ENCODE measurements at regions not wholly inside any gene's neighbourhood (a gene's known extent, or its start where the extent isn't known, plus 50 kb on each side); places are given as distances from the start of the nearest gene placed in this dataset.
"Not testable (repeated sequence)": the region's sequence is repeated elsewhere in the genome, so short reads cannot be mapped to it uniquely, and the experiment has no call there.

DNA sequence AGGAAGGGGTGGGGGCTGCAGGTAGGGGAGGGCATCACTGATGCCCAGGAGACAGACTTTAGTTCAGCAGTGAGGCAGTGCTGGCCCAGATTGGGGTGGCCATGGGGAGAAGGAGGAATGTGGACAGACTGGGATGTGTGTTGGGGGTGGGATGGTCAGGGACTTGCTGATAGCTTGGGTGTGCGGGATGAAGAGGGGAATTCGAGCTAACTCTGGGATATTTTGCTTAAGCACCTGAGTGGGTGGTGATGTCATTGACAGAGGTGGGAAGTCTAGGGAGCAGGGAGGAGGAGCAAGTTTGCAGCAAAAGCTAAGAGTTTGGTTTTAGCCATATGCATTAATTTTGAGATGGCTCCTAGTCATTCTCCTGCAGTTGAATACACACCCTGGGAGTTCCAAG, 207.5 kb downstream of the RPLP1 start:
- no peak for DNase-seq

DNA sequence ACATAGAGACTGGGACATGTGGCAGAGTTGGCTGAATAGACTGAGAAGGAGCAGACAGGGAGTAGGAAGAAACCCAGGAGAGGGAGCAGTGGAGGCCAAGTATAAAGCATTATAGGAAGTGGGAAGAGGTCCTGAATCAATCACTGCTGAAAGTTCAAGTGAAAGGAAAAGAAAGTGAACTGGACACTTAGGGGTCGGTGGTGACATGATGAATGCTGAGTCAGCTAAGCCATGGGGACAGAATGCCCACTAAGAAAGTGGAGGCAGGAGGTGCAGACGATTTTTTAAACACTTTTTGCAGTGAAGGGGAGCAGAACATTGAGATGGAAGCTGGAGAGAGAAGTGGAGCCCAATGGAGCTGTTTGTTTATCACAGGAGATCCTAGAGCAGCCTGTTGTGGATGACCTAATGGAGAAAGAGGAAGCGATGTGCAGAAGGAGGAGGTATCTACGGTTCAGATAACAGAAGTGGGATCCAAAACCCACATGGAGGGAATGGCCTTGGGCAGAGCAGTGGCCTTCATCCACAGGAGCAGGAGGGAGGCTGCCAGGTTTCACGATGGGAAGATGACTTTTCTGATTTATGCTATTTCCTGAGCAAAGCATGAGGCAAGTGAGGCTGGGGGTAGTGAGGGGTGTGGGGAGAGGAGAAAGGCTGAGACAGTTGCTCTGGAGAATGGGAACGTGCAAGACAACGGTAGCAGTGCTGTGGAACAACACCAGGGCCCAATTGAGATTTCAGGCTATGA, 208.2 kb downstream of the RPLP1 start:
- DNase-seq = no peak

DNA sequence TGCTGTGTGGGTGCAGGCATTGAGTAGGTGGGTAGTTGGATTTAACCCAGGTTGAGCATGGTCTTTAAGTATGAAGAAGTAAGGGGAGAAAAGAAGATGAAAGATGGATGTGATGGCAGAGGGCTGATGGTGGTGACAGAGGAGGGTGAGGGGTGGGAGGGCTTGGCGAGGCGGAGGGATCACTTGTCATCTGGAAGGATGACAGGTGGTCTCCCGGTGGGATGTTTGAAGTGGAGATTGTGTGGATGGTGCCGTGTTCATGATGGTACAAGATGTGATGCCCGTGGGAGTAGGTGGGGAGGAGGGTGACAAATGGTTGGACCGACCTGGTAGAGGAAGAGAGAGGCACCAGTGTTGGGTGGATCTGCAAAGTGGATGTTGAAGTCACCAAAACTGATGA, 208.8 kb downstream of the RPLP1 start:
- no peak for DNase-seq

DNA sequence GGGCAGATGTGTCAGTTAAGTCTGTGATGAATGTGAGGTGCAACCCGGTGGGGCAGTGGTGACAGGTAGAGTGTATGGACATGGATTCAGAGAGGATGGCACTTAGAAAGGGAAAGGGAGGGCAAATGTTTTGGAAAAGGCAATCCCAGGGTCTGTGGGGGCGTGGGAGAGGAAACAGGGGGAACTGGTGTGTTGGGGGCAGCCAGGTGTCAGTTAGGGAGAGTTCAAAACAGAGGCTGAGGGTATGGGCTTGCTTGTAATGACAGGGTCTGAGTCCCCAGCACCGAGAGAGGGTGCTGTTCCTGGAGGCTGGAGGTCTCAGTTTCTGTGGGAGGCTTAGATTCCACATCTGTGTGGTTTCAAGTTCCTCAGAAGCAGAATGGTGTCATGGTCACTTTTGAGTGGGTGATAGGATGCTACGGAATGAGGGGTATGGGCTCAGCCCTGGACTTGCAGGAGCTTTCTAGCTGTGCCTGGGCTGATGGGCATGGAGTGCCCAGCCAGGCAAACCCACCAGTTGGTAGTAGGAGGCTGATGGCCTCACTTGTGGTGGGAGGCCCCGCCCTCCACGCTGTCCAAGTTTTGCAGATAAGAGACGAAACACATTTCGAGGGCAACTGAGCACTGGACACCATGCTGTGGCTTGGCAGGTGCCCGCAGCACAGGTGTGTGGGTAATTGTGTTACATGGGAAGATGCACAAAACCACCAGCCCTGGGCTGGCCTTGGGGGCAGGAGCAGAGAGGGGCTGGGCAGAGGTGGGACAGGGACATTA, 209.4 kb downstream of the RPLP1 start:
- DNase-seq = no peak

DNA sequence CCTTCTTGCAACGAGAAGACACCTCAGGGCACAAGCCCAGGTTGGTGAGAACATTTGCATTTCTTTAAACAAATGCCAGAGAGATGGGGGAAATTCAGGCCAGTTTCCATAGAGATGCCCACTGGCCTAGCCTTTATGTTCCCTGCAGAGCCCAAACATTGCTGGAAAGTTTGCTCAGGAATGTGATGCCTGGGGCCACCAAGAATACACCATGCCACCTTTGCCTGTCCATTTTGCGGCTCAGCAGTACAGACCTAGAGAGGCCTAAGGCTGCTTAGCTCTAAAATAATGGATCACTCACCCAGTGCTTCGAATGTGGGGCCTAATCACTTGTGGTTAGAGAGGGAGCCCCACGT, 210.0 kb downstream of the RPLP1 start:
- no peak for DNase-seq

DNA sequence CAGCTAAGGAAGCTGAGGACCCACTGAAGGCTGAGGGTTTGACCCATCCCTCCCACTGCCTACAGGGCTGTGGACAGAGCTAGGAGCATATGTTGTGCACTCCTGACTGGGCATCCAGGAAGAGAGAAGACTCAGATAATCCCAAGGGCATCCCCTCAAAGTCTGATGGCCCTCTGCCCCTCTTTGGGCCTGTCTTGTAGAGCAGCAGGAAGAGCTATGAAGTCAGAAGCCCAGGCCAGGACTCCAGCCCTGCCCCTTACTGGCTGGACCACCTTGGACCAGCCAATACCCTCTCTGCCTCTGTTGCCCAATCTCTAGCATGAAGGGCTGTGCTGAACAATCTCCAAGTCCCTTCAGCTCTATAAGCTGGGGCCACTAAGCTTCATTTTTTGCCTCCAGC, 210.8 kb downstream of the RPLP1 start:
- DNase-seq = no peak

DNA sequence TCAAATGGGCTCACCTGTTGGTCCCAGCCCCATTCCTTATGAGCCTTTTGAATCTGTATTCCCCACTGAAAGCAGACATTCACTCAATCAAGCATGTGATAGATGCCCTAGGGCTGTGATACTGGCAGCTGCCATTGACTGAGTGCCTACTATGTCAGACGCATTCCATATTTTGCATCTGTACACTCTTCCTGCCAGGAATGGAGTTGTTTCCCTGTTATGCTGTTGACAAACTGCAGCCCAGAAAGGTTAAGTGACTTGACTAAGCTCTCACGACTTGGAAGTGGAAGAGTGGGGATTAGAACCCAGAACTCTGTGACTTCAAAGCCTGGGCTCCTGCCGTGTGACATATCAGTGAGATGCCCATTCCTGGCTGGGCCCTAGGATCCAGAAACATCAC, 211.4 kb downstream of the RPLP1 start:
- DNase-seq = no peak

DNA sequence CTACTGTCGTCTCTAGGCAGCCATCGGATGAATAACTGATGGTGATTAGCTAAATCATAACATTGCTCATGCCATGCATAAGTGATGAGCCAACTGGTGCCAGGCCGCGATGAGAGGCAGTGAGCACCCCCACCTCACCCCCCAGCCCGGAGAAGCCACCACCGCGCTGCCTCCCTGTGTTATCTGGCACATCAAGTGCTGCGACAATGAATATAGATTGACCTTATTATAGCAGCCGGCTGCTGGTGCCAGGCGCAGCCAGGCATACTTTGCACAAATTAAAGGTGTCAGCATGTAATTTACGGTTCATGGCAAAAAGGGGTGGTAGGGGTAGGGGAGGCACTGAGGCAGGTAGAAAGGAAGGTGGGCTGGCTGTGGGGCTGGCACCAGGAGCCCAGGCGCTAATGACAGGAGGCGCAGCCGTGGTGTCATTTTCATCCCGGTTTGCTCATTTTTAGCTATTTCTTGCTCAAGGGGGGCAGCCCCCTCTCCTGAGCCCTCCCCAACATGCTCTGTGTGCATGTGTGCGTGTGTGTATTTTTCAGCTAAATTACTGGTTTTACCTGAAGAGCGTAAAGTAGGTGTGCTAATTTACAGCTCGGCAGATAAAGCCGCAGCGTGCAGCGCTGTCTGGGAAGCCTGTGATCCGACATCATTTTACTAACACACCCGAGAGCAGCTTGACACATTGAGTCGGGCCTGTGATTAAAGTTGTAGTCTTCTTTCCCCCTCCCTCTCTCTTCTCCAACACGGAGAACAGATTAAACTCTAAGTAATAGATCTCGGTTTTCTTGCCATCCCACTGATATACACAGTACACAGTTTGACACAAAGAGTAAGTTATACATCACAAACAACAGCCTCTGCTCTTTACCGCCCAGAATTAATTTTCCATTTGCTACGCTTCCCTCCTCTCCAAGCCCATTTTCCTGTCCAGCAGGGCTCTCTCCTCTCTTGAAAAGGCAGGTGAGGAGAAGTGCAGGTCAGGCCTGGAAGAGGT, 212.3 kb downstream of the RPLP1 start:
- no peak for DNase-seq

DNA sequence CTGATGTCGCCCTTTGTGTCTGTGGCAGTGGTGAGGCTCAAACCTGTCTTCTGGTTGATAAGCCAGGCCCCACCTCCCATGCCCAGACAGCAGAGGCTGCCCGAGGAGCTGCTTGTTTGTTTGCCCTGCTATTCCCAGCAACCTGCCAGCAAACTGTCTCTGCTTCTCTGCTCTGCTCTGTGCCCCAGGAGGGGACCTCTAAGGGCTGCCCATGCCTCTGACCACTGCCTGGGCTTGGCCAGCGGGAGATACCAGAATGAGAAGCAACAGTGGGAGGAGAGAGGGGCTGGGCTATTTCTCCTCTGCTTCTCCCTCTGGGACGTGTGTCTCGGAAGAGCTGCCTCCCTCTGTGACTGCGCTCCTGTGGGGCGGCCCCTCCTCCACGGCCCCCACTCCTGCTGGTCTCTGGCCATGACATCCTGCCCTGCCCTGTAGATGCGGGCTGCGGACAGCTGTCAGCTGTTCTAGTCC, 213.1 kb downstream of the RPLP1 start:
- no peak for DNase-seq

DNA sequence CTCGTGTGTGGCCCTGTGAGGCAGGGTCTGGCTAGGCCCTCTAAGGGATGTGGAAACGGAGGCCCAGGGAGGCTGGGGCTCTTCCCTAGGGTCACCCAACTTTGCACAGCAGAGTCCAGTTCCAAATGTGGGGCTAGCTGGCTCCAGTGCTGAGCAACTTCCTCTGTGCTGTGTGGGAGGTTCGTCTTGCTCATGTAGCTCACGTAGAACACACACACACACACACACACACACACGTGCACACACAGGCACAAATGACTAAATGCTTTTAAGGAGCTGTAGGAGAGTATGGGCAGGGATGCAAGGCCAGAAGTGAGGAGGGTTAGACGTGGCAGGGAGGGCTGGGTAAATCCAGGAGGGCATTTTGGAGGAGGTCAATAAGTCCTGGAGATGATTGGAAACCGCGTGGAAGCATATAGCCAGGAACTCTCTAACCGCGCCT, 213.8 kb downstream of the RPLP1 start:
- DNase-seq = no peak

DNA sequence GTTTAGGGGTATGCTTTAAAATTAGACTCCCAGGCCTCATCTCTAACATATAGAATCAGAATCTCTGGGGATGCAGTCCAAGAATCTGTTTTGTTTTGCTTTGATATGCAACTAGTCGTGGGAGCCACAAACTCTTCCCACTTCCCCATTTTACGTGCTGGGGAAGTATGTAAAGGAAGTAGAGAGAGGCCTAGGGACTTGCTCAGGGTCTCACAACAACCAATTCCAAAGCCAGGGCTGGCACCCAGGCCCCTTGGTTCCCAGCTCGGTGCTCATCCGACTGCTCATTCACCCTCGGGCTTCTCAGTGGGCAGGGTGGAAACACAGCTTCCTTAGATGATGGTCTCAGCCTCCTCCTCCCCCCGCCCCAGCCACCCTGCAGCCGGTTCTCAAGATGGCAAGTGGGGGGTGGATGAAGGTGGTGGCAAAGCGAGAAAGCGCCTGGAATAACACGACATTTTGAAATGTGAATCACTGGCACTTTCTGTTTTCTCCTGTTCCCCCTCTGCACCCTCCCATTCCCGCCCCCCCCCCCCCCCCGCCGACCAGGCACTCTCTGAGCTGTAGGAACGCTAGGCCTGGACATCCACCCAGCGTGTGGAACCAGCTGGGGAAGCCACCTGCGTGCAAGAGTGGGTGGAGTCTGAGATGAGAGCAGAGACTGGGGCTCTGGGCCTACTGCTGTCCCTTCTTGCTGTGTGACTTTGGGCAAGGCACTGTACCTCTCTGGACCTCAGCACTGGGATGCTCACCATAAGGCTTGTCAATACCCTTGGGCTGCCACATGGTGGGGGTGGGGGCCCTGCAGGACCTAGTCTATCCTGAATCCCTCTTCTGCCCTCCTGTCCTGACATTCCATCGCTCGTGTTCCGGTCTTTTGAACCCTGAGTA, 214.5 kb downstream of the RPLP1 start:
- no peak for DNase-seq

DNA sequence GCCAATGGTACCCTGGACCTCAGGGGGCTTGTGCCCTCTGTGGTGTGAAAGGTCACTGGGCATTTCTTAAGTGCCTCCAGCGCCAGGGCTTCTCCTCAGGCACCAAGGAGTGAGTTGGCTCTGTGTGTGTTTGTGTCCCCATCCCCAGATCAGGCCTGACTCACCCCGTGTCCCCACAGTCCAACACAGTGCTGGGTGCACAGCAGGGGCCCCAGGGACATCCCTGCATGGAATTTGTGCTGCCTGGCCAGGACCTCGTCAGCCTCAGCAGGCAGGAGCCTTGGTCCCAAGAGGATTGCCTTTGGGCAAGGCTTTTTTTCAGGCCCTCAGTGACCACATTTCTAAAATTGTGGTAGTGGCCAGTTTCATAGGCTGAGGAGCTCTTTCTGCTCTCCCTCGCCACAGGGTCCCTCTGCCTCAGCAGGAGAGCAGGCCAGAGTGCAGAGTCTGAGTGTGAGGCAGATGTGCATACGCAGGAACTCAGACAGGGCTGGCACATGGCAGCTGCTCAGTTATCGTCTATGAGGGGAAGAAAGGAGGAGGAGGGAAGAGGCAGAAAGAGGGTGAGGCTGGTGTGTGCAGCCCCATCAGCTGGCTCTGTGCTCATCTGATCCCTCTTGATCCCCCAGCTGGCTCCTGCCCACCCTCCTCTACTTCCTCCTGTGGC, 215.6 kb downstream of the RPLP1 start:
- no peak for DNase-seq

DNA sequence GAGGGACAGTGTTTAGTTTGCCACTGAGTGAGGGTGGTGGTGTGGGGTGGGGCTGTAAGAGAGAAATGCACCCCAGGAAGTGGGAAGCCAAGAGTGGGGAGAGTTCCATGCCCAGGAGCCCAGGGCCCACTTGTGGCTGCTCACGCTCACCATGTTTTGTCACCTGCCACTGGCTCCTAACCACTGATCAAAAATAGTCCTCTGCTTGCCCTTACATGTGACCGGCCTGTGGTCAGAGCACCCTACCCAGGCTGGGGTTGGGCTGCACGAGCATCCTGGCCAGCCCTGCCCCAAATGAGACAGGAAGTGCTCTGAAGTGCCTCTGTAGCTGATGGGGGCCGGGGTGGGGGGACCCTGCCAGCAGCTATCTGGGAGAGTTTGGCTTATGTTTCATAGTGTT, 216.3 kb downstream of the RPLP1 start:
- DNase-seq = no peak

DNA sequence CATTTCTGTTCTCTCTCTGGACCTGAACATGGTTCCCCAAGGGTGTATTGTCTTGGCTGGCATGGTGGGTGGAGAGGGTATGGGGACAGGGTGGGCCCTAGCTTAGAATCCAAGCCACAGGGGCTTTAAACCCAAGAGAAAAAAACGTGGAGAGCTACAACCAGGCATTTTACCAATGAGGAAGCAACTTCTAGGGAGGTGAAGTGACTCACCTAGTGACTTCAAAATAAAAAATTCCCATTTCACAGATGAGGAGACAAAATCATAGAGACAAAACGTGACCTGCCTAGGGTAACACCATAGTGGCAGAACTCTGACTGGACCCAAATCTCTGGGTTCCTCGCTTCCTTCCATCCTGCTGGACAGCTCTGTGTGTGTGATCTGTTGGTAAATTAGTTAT, 216.8 kb downstream of the RPLP1 start:
- DNase-seq = no peak

DNA sequence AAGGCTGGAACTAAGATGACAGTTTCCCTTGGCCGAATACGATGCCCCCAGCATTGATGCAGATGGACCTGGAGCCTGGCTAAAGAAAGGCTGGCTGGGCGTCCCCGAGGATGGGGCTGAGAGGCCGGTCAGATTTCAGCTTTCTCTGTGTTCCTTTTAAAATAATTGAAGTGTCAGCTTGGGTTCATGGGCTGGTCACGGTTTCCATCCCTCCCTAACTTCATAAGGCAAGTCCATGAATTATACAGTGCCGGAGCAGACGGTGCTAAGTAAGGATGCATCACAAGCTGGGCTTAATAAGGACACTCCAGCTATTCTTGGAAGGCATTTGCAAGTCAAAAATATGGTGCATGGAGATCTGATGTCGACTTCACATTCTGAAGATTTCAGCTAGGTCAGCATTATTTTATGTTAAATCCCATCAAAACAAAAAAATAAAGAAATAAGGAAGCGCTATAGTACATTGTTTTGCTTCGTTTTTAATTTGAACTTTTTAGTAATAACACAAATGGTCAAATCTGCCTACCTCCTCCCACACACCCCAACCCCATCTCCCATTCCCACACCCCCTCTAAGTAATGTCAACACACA, 220.8 kb downstream of the RPLP1 start:
- no peak for DNase-seq

DNA sequence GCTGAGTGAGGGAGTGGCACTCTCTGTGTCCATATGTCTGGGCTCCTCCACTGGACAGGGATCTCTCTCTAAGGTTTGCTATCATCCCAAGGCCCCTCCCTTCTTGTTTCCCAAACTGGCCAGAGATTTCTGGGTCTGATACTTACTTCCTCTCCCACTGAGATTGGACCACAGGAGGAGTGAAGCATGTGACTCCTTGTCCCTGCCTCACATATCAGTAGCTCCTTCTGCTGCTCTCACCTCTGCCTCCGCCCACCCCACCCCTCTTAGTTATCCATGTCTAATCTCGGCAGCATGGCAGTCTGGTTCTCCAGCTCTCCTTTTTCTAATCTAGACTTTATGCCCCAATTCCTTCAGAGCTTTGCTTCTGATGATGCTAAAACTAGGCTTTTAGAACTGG, 223.1 kb downstream of the RPLP1 start:
- DNase-seq = no peak

DNA sequence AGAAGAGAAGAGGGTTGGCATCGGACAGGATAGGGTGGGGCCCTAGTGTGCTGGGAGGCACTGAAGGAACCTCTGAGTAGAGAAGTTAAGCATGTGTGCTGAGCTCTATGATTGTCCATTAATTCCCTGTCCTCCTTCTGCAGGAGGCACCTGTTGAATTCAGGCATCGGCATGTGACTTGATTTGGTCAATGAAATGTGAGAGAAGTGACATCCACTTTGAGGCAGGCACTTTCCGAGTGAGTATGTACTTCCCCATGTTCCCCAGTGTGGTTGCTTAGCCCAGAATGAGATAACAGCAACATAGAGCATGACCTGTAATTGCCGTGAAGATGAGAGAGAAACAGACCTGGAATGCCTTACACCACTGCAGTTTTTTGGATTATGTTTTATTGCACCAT, 224.8 kb downstream of the RPLP1 start:
- DNase-seq = no peak

DNA sequence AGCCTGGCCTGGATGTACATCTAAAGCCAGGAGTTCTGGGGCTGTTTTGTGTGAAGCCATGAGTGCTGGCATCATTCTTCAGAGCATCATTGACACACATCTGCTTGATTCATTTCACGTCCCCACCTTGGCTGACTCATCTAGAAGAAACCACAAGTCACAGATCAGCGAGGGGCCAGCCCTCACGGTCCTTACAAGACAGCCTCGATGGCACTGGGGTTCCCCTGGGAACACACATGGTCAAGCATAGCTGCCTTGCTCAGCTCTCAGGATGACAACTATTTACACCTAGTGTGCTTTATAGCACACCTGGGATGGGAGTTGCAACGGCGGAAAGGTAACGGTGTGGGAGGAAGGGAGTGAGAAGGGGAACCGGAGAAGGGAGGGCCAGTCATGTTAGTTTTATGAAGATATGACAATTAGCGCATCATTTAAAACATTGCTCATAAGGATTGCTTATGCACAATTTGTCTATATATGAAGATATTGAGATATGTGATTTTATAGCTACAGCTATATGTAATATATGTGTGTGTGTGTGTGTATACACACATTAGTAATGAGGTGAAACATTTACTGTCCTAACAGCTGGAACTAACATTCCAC, 227.1 kb downstream of the RPLP1 start:
- no peak for DNase-seq

DNA sequence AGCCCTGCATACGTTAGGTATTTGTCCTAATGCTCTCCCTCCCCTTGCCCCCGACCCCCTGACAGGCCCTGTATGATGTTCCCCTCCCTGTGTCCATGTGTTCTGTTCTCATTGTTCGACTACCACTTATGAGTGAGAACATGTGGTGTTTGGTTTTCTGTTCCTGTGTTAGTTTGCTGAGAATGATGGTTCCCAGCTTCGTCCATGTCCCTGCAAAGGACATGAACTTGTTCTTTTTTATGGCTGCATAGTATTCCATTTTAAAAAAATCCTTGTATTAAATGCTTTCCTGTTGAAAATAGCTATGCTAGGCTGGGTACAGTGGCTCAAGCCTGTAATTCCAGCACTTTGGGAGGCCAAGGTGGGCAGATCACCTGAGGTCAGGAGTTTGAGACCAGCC, 232.2 kb downstream of the RPLP1 start:
- not testable (repeated sequence) for DNase-seq
